Inflammatory macrophage treated with lipopolysaccharide for 1 hour (primary cell): ENCODE measurements at regions not wholly inside any gene's neighbourhood (a gene's known extent, or its start where the extent isn't known, plus 50 kb on each side); places are given as distances from the start of the nearest gene placed in this dataset.
"Not testable (repeated sequence)": the region's sequence is repeated elsewhere in the genome, so short reads cannot be mapped to it uniquely, and the experiment has no call there.

Source experiments
- DNase-seq, 2 donors: peaks; one replicate each; pipeline ENCODE4 v3.0.0-alpha.2; 2020 to 2022

DNA sequence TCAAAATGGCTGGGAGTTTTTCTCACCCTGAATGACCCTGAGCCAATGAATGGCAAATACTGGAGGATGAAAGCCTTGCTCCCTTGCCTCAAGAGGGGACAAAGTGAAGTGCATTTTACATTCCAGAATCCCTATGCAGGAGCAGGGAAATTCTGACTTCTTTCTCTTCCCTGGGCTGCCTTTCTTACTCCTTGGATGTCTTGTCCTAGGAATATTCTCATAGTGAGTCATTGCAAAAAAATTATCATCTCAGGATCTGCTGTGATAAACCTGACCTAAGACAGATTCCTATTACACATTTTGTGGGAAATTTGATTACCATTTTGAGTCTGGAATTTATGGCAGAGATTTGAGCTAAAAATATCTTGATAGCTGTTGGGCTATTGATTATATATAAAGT lies 199.9 kb downstream of the TMA16 start:
- DNase-seq, result no peak

DNA sequence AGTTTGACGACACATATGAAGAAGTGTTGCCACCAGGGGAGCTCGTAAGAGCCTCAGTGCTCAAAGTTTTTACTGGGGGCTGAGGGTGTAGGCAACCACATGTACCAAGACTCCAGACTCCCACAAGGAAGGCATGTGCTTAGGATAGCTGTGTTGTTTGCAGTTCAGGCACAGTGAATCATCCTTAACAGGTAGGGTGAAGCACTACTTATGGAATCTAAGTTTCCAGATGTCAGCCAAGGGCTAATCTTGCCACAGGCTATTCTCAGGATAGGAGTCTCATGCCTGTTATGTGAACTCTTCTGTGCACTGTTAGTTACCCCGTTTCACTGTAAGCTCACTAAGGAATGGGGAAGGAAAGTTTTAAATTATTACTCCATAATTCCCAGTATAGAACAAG lies 202.6 kb downstream of the TMA16 start:
- DNase-seq, result no peak

DNA sequence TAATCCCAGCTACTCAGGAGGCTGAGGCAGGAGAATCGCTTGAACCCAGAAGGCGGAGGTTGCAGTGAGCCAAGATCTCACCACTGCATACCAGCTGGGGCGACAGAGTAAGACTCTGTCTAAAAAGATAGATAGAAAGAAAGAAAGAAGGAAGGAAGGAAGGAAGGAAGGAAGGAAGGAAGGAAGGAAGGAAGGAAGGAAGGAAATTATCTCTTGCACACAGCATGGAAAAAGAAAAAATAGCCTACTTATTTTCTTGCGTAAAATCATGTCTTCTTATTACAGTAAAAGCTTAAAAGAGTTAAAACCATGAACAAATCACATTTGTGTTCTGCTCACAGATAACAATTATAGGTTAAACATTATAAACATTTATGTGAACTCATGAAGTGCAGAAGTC lies 205.9 kb downstream of the TMA16 start:
- not testable (repeated sequence) for DNase-seq

DNA sequence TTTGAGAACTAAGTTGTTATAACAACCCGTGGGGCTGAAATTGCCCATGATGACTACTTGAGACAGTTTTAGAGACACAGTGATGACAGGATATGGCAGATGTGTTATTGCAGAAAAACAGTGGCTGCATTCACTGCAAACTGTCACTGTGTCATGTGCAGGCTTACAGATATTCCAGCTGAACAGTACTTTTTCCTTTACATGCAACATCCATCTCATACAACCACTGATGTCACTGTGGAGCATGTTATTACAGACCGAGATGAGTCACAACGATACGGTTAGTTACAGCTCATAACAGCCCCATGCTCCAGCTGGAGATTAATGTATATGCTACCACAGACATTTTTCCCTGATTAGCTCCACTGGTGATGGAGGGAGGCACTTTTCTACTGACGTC lies 207.4 kb downstream of the TMA16 start:
- DNase-seq, result no peak

DNA sequence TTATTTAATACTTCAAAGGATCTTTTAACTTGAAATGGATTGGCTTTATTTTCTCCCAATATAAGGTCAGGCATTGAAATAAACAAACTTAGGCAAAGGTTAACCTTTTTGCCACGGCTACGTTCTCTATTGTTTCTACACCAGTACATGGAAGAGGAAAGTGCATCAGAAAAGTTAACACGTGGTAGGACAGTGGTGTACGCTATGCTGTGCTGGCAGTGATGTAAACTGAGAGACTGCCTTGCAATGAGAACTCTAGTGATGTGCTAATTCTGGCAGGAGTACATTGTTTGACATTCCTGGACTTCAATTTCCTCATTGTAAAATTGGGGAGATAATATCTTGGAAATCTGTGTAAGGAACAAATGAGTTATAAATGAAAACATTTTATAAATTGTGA lies 208.2 kb downstream of the TMA16 start:
- no peak for DNase-seq

DNA sequence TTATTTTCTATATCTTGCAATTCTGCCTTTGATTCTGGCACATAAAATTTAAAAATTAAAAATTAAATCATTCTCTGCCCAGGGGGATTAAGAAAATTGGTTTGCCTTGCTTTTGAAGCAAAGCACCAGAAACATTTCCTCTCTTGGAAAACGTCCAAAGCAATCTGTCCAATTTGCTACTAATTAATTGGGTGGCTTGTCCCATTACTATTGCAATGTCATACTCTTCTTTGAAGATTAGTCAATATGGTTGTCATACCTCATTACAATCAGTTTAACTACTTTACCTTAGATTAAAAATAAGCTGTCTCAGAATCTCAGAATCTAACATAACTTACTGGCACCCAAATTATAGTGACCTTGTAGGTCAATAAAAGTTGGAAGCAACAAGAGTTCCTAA lies 208.8 kb downstream of the TMA16 start:
- DNase-seq, result no peak

DNA sequence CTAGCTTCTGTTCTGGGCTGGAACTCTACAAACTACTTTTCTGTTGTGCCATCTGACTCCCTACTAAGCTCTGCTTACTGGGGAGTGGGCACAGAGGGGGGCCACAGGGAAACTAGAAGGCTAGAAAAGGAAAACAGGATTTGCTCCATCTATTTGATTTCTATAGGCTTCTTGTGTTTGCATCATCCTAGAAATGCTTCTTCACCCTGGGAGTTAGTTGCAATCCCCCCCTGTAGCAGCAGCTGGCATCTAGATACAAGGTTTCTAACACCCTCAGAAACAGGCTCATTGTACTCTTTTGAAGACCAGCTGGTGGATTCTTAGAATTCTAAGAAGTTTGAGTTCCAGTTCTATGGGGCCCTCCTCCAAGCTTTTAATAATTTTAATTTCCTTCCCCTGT lies 213.4 kb downstream of the TMA16 start:
- no peak for DNase-seq

DNA sequence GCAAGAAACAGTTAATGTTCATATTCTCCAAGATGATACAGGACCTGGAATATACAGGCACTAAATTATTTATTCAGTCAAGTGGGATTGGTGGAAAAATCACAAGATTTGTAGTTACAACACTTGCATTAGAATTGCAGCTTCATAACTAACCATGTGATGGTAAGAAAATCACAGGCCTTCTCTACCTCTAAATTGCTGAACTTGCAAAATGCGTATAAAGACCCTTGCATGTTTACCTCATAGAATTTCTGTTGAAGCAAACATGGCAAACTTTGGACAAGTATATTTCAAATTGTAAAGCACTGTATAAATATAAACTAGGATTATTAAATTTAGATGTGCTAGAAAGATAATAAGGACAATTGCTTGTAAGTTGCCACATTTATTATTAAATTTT lies 215.1 kb downstream of the TMA16 start:
- DNase-seq, result no peak

DNA sequence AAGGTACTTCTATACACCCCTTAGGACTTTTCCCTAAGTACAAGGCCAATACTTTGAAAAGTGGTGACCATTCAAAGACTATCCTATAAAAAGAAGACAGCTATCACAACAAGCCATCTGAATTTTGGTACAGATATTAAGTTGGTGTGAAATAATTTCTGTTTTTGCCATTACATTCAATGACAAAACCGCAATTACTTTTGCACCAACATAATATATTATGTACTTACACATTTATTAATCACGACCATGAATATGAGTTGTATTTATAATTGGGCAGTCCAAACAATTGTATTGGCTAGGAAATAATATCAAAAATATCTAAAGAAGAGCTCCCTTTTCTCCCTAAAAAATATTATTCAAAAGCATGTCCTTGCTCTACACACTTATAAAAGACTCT lies 215.7 kb downstream of the TMA16 start:
- DNase-seq, result no peak

DNA sequence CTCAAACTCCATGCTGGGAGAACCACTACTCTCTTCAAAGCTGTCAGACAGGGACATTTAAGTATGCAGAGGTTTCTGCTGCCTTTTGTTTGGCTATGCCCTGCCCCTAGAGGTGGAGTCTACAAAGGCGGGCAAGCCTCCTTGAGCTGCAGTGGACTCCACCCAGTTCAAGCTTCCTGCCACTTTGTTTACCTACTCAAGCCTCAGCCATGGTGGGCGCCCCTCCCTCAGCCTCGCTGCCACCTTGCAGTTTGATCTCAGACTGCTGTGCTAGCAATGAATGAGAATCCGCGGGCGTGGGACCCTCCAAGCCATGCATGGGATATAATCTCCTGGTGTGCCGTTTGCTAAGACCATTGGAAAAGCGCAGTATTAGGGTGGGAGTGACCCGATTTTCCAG lies 230.0 kb downstream of the TMA16 start:
- DNase-seq, result not testable (repeated sequence)

DNA sequence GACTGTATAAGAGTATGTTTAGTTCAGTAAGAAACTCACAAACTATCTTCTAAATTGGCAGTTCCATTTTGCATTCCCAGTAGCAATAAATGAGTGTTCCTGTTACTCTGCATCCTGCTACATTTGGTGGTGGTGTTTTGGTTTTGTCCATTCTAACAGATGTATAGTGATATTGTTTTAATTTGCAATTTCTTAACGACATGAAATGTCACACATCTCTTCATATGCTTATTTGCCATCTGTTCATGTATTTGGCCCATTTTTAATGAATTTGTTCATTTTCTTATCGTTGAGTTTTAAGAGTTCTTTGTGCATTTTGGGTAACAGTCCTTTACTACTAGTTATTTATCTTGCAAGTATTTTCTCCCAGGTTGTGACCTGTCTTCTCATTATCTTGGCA lies 232.2 kb downstream of the TMA16 start:
- DNase-seq, result no peak

DNA sequence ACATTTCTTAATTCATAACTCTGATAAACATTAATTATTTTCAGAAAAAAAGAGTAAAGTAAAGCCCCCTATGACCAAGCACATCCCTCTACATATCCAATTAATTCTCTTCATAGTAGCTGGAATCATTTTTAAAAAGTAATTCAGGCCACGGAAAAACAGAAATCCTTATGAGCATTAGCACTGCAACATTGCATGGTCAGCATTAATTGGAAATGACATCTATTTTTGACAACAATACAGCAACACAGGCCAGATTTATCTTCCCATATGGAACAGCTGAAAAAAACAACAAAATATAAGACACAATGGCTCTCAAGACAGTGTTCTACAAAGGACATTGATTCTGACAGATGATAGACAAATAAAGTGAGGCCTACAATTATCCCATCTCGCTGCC lies 236.6 kb downstream of the TMA16 start:
- DNase-seq, result no peak

DNA sequence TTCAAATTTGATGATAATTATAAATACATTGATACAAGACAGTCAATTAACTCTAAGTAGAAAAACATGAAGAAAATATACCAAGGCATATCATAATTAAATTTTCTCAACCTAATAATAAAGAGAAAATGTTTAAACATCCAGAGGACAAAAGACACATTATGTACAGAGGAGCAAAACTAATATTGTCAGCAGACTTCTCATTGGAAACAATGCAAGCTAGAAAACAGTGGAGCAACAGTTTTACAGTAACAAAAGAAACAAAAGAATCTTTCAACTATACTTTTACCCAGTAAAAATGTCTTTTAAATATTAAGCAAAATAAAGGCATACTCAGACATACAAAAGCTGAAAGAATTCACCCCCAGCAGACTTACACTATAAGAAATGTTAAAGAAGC lies 238.0 kb downstream of the TMA16 start:
- DNase-seq, result no peak

DNA sequence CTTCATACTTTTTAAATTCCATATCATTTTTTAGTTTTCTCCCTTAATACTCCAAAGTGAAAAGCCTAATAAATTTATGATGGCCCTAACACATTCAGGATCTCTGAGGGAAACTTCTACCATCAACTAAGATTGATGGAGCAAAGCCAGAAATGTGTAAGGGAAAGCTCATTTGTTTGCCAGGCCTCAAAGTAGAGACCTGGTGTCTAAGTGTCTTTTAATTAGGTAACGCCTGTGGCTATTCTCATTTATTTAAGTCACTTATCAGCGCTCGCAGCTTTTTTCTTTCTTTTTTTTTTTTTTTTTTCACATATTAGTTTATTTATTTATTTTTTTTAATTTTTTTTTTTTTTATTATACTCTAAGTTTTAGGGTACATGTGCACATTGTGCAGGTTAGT lies 242.4 kb downstream of the TMA16 start:
- DNase-seq, result no peak

DNA sequence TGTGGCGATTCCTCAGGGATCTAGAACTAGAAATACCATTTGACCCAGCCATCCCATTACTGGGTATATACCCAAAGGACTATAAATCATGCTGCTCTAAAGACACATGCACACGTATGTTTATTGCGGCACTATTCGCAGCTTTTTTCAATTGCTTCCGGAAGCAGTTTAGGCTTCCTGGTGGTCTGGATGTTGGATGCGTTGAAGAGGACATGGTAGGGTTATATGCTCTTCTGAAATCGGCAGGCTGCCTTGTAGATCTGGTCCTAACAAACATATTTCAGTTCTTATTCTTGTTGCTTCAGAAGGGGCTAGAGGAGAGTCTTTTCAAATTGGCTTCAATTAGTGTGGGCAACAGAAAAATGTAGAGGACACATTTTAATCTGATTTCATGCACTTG lies 243.4 kb downstream of the TMA16 start:
- DNase-seq, result not testable (repeated sequence)

DNA sequence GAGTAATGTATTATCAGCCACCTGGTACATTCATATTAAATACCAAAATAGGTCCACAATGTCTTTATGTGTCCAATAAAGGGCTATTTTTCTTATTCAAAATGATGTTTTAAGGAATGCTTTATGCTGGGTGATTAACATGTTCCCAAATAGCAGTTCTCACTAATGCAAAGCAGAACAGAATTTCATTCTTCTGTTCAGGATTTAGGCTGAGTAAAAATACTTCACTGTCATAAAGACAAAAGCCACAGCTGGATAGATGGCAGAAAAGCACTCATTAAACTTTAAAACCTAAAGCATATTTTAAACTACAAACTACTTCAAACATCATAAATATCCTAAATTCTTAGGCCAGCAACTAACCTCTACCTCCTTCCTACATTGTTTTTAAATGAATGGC lies 244.0 kb downstream of the TMA16 start:
- DNase-seq, result no peak

DNA sequence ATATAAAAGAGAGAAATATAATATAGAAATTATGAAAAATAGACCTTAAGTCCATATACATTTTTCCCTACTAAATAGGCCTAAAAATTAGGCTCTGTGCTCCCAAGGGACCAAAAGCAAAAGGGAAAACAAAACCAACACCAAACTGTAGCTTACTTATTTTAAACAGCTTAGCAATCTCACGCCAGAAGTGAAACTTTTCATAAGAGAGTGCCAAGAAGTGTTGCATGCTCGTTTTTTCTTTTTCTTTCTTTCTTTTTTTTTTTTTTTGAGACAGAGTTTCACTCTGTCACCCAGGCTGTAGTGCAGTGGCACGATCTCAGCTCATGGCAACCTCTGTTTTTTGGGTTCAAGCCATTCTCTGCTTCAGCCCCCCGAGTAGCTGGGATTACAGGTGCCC lies 250.4 kb downstream of the TMA16 start:
- no peak for DNase-seq

DNA sequence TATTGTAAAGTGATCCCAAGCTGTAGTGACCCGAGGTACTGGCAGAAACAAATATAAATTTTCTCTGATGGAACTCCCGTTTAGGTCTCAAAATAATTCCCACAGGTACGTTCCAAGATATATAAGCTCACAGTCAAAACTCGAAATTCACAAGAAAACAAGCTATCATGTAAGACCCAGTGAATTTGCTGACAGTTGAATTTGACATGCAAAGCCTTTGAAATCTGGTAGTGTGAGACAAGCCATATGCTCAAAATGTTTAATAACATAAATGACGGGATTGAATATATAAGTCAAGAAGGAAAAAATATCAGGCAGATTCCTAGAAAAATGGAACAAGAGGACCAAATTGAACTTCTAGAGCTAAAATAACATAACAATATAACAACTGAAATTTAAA lies 252.8 kb downstream of the TMA16 start:
- no peak for DNase-seq

DNA sequence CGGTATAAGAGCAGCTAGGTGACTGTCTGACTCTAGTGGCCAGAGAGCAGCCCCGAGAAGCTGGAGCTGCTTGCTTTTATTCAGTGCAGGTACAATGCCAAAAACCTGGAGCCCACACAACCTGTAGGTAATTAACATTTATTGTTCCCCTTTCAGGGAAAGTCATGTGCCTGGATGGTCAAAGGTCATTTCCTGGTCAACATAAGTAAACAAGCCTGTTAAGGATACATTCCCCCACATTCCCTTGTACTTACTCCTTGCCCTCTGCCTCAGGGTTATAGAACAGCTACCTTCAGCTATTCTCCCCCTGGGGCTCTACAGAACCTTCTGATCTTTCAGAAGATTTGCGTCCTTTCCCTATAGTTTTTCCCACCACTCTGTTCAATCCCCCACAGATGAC lies 253.4 kb downstream of the TMA16 start:
- no peak for DNase-seq

DNA sequence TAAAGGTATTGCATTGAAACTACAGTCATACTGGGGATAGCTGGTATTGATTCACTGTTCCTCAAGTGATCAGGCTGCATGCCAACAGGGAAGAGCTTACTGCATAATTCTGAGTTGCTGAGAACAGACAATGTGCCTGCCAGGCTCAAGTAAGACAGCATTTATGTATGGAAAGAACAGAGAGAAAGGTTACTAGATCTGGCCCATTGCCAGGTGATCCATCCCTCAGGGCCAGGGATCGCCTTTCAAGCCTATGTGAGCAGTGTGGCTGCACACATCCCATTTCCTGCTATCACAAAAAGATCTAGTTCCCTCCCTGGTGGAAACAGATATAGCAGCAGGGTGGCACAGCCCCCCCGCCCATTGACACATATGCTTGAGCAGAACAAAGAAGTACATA lies 254.0 kb downstream of the TMA16 start:
- no peak for DNase-seq

DNA sequence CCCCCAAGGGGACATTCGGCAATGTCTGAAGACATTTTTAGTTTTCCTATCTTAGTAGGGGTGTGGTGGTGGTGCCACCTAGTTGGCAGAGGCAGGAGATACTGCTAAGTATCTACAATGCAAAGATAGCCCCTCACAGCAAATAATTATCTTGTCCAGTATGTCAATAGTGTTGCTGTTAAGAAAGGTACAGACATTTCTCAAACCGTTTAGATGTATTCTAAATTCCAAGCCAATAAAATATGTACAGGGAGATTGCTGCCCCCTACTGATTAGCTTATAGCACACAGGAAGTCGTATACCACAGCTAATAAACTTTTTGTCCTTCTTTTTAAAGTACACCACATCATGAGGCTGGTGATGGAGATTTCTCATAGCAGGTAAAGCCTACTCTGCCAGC lies 260.5 kb downstream of the TMA16 start:
- DNase-seq, result peak; percentile 6 to 43

DNA sequence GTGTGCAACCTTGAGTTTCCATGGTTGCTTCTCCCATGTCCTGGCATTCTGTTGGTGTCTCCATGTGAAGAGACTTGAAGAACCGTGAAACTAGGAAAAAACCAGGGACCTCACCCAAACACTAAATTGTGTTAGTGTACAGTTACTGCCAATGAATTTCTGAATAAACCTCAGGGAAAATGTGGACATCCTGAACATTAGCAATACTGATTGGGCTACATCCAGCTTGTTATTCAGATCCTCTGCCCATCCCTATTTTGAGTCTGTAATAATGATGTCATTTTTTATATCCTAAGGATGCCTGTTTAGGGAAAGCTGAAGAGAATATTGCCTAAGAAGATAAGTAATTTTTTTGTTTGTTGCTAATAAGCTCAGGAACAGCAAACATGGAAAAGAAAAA lies 262.7 kb downstream of the TMA16 start:
- DNase-seq, result no peak

DNA sequence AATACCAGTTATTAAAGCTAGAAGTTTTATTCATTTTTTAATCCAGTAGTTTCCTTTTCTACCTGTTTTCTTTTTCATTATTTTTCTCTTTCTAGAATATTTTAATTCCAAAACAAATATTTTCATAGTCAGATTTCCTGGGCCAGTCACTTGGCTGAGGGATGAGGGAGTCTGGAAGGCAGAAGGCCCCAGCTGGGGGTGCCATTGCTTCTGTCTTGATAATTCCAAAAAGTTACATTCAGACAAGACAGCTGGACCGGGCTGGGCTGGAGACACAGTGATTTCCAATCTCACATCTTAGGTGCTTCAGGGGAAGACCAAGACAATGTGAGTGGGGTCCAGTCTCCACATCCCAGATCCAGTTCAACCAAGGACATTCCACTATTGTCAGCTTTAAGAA lies 263.5 kb downstream of the TMA16 start:
- DNase-seq, result no peak

DNA sequence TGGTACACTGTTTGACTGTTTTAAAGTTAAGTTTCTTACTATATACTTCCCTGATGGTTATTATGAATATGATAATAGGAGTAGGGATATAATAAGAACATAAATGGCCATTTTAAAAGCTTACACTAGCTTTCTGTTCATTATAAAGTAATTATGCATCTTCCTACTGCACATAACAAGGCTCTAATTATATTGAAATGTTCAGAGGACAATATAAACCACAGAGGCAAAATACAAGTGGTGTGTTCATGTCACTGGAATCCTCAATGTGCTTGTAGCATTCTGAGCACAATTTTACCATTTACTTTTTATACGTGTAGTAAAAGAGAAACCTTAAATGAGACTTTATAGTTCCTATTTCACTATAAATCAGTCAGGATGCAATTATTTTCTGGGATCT lies 268.3 kb downstream of the TMA16 start:
- no peak for DNase-seq

DNA sequence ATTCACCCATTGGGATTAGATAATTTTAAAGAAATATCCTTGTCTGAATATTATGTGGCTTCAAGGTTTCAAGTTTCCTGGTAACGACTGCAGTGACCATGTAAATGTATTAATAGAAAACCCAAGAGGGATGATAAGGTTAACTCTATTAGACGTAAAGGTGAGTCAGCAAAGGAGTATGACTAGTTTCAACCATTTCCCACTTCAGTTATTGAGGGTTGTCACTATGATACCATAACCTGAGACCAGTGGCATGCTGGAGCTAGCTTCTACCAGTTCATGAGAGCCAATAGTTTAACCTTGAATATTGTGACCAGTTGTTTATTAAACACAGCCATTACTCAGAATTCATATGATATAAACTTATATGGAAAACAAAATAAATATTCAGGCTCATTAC lies 270.1 kb downstream of the TMA16 start:
- no peak for DNase-seq

DNA sequence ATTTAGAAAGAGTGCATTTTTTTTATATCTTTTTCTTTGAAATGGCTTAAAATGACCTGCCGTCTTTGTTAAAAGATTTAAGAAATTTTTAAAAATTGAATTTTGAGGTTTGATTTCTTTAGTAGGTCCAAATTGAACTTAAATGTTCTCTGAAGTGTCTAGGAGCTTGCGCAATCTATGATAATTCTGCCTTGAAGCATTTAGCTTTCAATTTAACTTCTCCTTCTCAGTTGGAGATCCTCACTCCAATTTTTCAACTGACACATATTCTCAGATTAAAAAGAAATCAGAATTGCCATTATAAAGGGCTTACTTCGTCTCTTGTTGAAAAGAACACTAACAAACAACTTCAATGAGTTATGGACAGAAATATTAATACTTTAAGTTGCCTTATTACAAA lies 273.5 kb downstream of the TMA16 start:
- DNase-seq, result peak; percentile 1 to 37
